ENCODE measurements at regions not wholly inside any gene's neighbourhood (a gene's known extent, or its start where the extent isn't known, plus 50 kb on each side); places are given as distances from the start of the nearest gene placed in this dataset.

- no peak overlapping the region for H3K27ac ChIP-seq (ENCODE audit: low read depth in 1 of 2, low read length in 2 of 2)
- no peaks in the 10 kb centered on the region for H3K27me3 ChIP-seq (ENCODE audit: control insufficient read depth in 1 of 2, insufficient read depth in 2 of 2, low read length in 1 of 2)
- intact Hi-C loops (cut with DNase I) = no loop called here
- H3K4me3 ChIP-seq (ENCODE audit: low read length in 2 of 2) = no peak overlapping the region
- no peaks in the 10 kb centered on the region for H3K4me1 ChIP-seq (ENCODE audit: control insufficient read depth in 1 of 2, insufficient read depth in 2 of 2, low read length in 2 of 2)
- H3K36me3 ChIP-seq (ENCODE audit: control insufficient read depth in 1 of 2, insufficient read depth in 2 of 2, low read length in 1 of 2) = no peaks in the 10 kb centered on the region
- no peaks in the 10 kb centered on the region for H3K9me3 ChIP-seq (ENCODE audit: control insufficient read depth, low read length)
- 63 to 65% methylated on average over 6 of the region's 6 CpGs for WGBS, 2 donors
- DNase-seq (no peak), ATAC-seq (ENCODE audit: low FRiP score) (no peak)
Measured at GRCh38 chr17:69709441-69709840, 294.9 kb downstream of the MAP2K6 start.

GRCh38 chr17:69710926-69711325 is 296.4 kb downstream of the MAP2K6 start:
- peaks cover 0 to 2% of the 10 kb centered on the region in 2 donors for H3K4me1 ChIP-seq (ENCODE audit: control insufficient read depth in 1 of 2, insufficient read depth in 2 of 2, low read length in 2 of 2)
- DNase-seq = no peak
- no peak overlapping the region for H3K27ac ChIP-seq (ENCODE audit: low read depth in 1 of 2, low read length in 2 of 2)
- ATAC-seq (ENCODE audit: low FRiP score) = no peak
- H3K27me3 ChIP-seq (ENCODE audit: control insufficient read depth in 1 of 2, insufficient read depth in 2 of 2, low read length in 1 of 2) = no peaks in the 10 kb centered on the region
- intact Hi-C loops (cut with DNase I) = no loop called here
- no peaks in the 10 kb centered on the region for H3K36me3 ChIP-seq (ENCODE audit: control insufficient read depth in 1 of 2, insufficient read depth in 2 of 2, low read length in 1 of 2)
- WGBS, 2 donors = 51 to 68% methylated on average over 2 of the region's 2 CpGs
- no peak overlapping the region for H3K4me3 ChIP-seq (ENCODE audit: low read length in 2 of 2)
- H3K9me3 ChIP-seq (ENCODE audit: control insufficient read depth, low read length) = no peaks in the 10 kb centered on the region

GRCh38 chr17:69711541-69711940 is 297.0 kb downstream of the MAP2K6 start:
- Histone ChIP-seq H3K36me3 (ENCODE audit: control insufficient read depth in 1 of 2, insufficient read depth in 2 of 2, low read length in 1 of 2) (no peaks in the 10 kb centered on the region), H3K27ac (ENCODE audit: low read depth in 1 of 2, low read length in 2 of 2) (no peak overlapping the region), H3K4me1 (ENCODE audit: control insufficient read depth in 1 of 2, insufficient read depth in 2 of 2, low read length in 2 of 2) (peaks cover 0 to 2% of the 10 kb centered on the region in 2 donors), H3K4me3 (ENCODE audit: low read length in 2 of 2) (no peak overlapping the region), H3K27me3 (ENCODE audit: control insufficient read depth in 1 of 2, insufficient read depth in 2 of 2, low read length in 1 of 2) (no peaks in the 10 kb centered on the region), H3K9me3 (ENCODE audit: control insufficient read depth, low read length) (no peaks in the 10 kb centered on the region)
- intact Hi-C loops (cut with DNase I) = no loop called here
- DNase-seq (no peak), ATAC-seq (ENCODE audit: low FRiP score) (no peak)
- 24 to 42% methylated on average over 4 of the region's 4 CpGs for WGBS, 2 donors

GRCh38 chr17:69712801-69713311 is 298.4 kb downstream of the MAP2K6 start:
- intact Hi-C loops (cut with DNase I) = no loop called here
- H3K9me3 ChIP-seq (ENCODE audit: control insufficient read depth, low read length) = no peaks in the 10 kb centered on the region
- ATAC-seq (ENCODE audit: low FRiP score) (no peak), DNase-seq (no peak)
- peaks cover 0 to 2% of the 10 kb centered on the region in 2 donors for H3K4me1 ChIP-seq (ENCODE audit: control insufficient read depth in 1 of 2, insufficient read depth in 2 of 2, low read length in 2 of 2)
- no peaks in the 10 kb centered on the region for H3K27me3 ChIP-seq (ENCODE audit: control insufficient read depth in 1 of 2, insufficient read depth in 2 of 2, low read length in 1 of 2)
- no peaks in the 10 kb centered on the region for H3K36me3 ChIP-seq (ENCODE audit: control insufficient read depth in 1 of 2, insufficient read depth in 2 of 2, low read length in 1 of 2)
- 48 to 49% methylated on average over 2 of the region's 2 CpGs for WGBS, 2 donors
- H3K27ac ChIP-seq (ENCODE audit: low read depth in 1 of 2, low read length in 2 of 2) = no peak overlapping the region
- no peak overlapping the region for H3K4me3 ChIP-seq (ENCODE audit: low read length in 2 of 2)

- intact Hi-C loops (cut with DNase I) = no loop called here
- H3K27me3 ChIP-seq (ENCODE audit: control insufficient read depth in 1 of 2, insufficient read depth in 2 of 2, low read length in 1 of 2) = no peaks in the 10 kb centered on the region
- H3K4me1 ChIP-seq (ENCODE audit: control insufficient read depth in 1 of 2, insufficient read depth in 2 of 2, low read length in 2 of 2) = peaks cover 0 to 2% of the 10 kb centered on the region in 2 donors
- no peaks in the 10 kb centered on the region for H3K36me3 ChIP-seq (ENCODE audit: control insufficient read depth in 1 of 2, insufficient read depth in 2 of 2, low read length in 1 of 2)
- WGBS, 2 donors = 83 to 88% methylated on average over 4 of the region's 4 CpGs
- DNase-seq = no peak
- no peaks in the 10 kb centered on the region for H3K9me3 ChIP-seq (ENCODE audit: control insufficient read depth, low read length)
- no peak for ATAC-seq (ENCODE audit: low FRiP score)
- H3K4me3 ChIP-seq (ENCODE audit: low read length in 2 of 2) = no peak overlapping the region
- no peak overlapping the region for H3K27ac ChIP-seq (ENCODE audit: low read depth in 1 of 2, low read length in 2 of 2)
Measured at GRCh38 chr17:69713815-69714214, 299.3 kb downstream of the MAP2K6 start.

- H3K27me3 ChIP-seq (ENCODE audit: control insufficient read depth in 1 of 2, insufficient read depth in 2 of 2, low read length in 1 of 2) = no peaks in the 10 kb centered on the region
- 1 to 6% methylated on average over 2 of the region's 2 CpGs for WGBS, 2 donors
- H3K27ac ChIP-seq (ENCODE audit: low read depth in 1 of 2, low read length in 2 of 2) = no peak overlapping the region
- H3K36me3 ChIP-seq (ENCODE audit: control insufficient read depth in 1 of 2, insufficient read depth in 2 of 2, low read length in 1 of 2) = no peaks in the 10 kb centered on the region
- no peak overlapping the region for H3K4me3 ChIP-seq (ENCODE audit: low read length in 2 of 2)
- peaks cover 0 to 2% of the 10 kb centered on the region in 2 donors for H3K4me1 ChIP-seq (ENCODE audit: control insufficient read depth in 1 of 2, insufficient read depth in 2 of 2, low read length in 2 of 2)
- no peaks in the 10 kb centered on the region for H3K9me3 ChIP-seq (ENCODE audit: control insufficient read depth, low read length)
- intact Hi-C loops (cut with DNase I) = no loop called here
- ATAC-seq (ENCODE audit: low FRiP score) = no peak
- no peak for DNase-seq
Measured at GRCh38 chr17:69714669-69715068, 300.2 kb downstream of the MAP2K6 start.

GRCh38 chr17:69715656-69716055 is 301.2 kb downstream of the MAP2K6 start:
- Histone ChIP-seq H3K27ac (ENCODE audit: low read depth in 1 of 2, low read length in 2 of 2) (no peak overlapping the region), H3K9me3 (ENCODE audit: control insufficient read depth, low read length) (no peaks in the 10 kb centered on the region), H3K36me3 (ENCODE audit: control insufficient read depth in 1 of 2, insufficient read depth in 2 of 2, low read length in 1 of 2) (no peaks in the 10 kb centered on the region), H3K27me3 (ENCODE audit: control insufficient read depth in 1 of 2, insufficient read depth in 2 of 2, low read length in 1 of 2) (no peaks in the 10 kb centered on the region), H3K4me1 (ENCODE audit: control insufficient read depth in 1 of 2, insufficient read depth in 2 of 2, low read length in 2 of 2) (peaks cover 0 to 2% of the 10 kb centered on the region in 2 donors), H3K4me3 (ENCODE audit: low read length in 2 of 2) (no peak overlapping the region)
- ATAC-seq (ENCODE audit: low FRiP score) (no peak), DNase-seq (no peak)
- WGBS, 2 donors = 98% methylated on average over 4 of the region's 4 CpGs
- intact Hi-C loops (cut with DNase I) = no loop called here

- Histone ChIP-seq H3K9me3 (ENCODE audit: control insufficient read depth, low read length) (no peaks in the 10 kb centered on the region), H3K27ac (ENCODE audit: low read depth in 1 of 2, low read length in 2 of 2) (no peak overlapping the region), H3K4me3 (ENCODE audit: low read length in 2 of 2) (no peak overlapping the region), H3K36me3 (ENCODE audit: control insufficient read depth in 1 of 2, insufficient read depth in 2 of 2, low read length in 1 of 2) (no peaks in the 10 kb centered on the region), H3K4me1 (ENCODE audit: control insufficient read depth in 1 of 2, insufficient read depth in 2 of 2, low read length in 2 of 2) (peaks cover 0 to 2% of the 10 kb centered on the region in 2 donors), H3K27me3 (ENCODE audit: control insufficient read depth in 1 of 2, insufficient read depth in 2 of 2, low read length in 1 of 2) (no peaks in the 10 kb centered on the region)
- ATAC-seq (ENCODE audit: low FRiP score) (no peak), DNase-seq (no peak)
- 49 to 54% methylated on average over 6 of the region's 6 CpGs for WGBS, 2 donors
- intact Hi-C loops (cut with DNase I) = no loop called here
Measured at GRCh38 chr17:69716556-69716955, 302.1 kb downstream of the MAP2K6 start.

- no peaks in the 10 kb centered on the region for H3K36me3 ChIP-seq (ENCODE audit: control insufficient read depth in 1 of 2, insufficient read depth in 2 of 2, low read length in 1 of 2)
- no peak overlapping the region for H3K27ac ChIP-seq (ENCODE audit: low read depth in 1 of 2, low read length in 2 of 2)
- peaks cover 0 to 2% of the 10 kb centered on the region in 2 donors for H3K4me1 ChIP-seq (ENCODE audit: control insufficient read depth in 1 of 2, insufficient read depth in 2 of 2, low read length in 2 of 2)
- H3K4me3 ChIP-seq (ENCODE audit: low read length in 2 of 2) = no peak overlapping the region
- H3K27me3 ChIP-seq (ENCODE audit: control insufficient read depth in 1 of 2, insufficient read depth in 2 of 2, low read length in 1 of 2) = no peaks in the 10 kb centered on the region
- H3K9me3 ChIP-seq (ENCODE audit: control insufficient read depth, low read length) = no peaks in the 10 kb centered on the region
- ATAC-seq (ENCODE audit: low FRiP score) (no peak), DNase-seq (no peak)
- intact Hi-C loops (cut with DNase I) = no loop called here
- 39 to 45% methylated on average over 2 of the region's 2 CpGs for WGBS, 2 donors
Measured at GRCh38 chr17:69717214-69717613, 302.7 kb downstream of the MAP2K6 start.

All from aorta (tissue), 5 donors.